ENCODE measurements at regions not wholly inside any gene's neighbourhood (a gene's known extent, or its start where the extent isn't known, plus 50 kb on each side); places are given as distances from the start of the nearest gene placed in this dataset.

GRCh38 chr6:54629131-54629530 lies 217.4 kb upstream of the FAM83B start:
- H3K23ac ChIP-seq (ENCODE audit: insufficient read length, low read depth, low read length): no peak overlapping the region
- H2BK15ac ChIP-seq (ENCODE audit: low read depth, low read length): no peak overlapping the region
- H3K36me3 Mint-ChIP-seq (ENCODE audit: insufficient read depth in 1 of 3, low read depth in 3 of 3): no peaks in the 10 kb centered on the region
- H2BK20ac ChIP-seq (ENCODE audit: low read depth, low read length, poor library complexity, severe bottlenecking): no peak overlapping the region
- H3K4me1 Mint-ChIP-seq: no peaks in the 10 kb centered on the region
- H3K9me3 Mint-ChIP-seq: peaks cover 0 to 2% of the 10 kb centered on the region in 2 experiments; a peak in 1 of 5 replicates
- WGBS (ENCODE audit: extremely low coverage, insufficient read length, low lambda C conversion rate): no CpG with 5 or more reads among the region's 1 CpG
- H4K8ac ChIP-seq (replicated peaks; ENCODE audit: insufficient read length, low read depth, low read length): no peak overlapping the region
- H3K23me2 ChIP-seq (ENCODE audit: insufficient read length, low read depth, low read length, poor library complexity, severe bottlenecking): no peaks in the 10 kb centered on the region
- H3K14ac ChIP-seq (ENCODE audit: insufficient read depth, low read length): no peak overlapping the region
- no peak overlapping the region for H3T11ph ChIP-seq (ENCODE audit: low read length)
- no peak overlapping the region for H2BK5ac ChIP-seq (ENCODE audit: insufficient read length, low read length)
- no peak overlapping the region for H3K18ac ChIP-seq (ENCODE audit: insufficient read length, low read depth, low read length)
- no peaks in the 10 kb centered on the region for H3K27me3 ChIP-seq (ENCODE audit: insufficient read depth, low read length)
- H3K9ac ChIP-seq (ENCODE audit: extremely low read depth, insufficient read length, low read length): no peak overlapping the region
- no peak overlapping the region for H3K27ac Mint-ChIP-seq
- no peaks in the 10 kb centered on the region for H3K79me1 ChIP-seq (ENCODE audit: insufficient read depth, low read depth, low read length, poor library complexity, severe bottlenecking)
- H3K27me3 Mint-ChIP-seq (ENCODE audit: low read depth): peaks cover 1% of the 10 kb centered on the region; the same call in 1 of the 2 replicates
- no peak overlapping the region for H3K4me2 ChIP-seq (ENCODE audit: insufficient read depth, insufficient read length, low read length)
- no peak overlapping the region for H4K91ac ChIP-seq (ENCODE audit: insufficient read length, low read depth, low read length)
- no peak overlapping the region for H3K4ac ChIP-seq (ENCODE audit: low read depth, low read length)
- no peaks in the 10 kb centered on the region for H3K4me1 ChIP-seq (ENCODE audit: insufficient read depth, low read length)
- no peak overlapping the region for H3K4me3 Mint-ChIP-seq
- H2BK12ac ChIP-seq (ENCODE audit: insufficient read length, low read depth, low read length): no peak overlapping the region
- no peaks in the 10 kb centered on the region for H3K79me2 ChIP-seq (ENCODE audit: insufficient read depth, low read length)
- no peak overlapping the region for H4K5ac ChIP-seq (ENCODE audit: insufficient read length, low read depth, low read length)
- H3K9me3 ChIP-seq (ENCODE audit: control insufficient read depth, low read depth, low read length): no peaks in the 10 kb centered on the region
- no peak overlapping the region for H2AK5ac ChIP-seq (ENCODE audit: insufficient read length, low read length)
- H4K20me1 ChIP-seq (ENCODE audit: control insufficient read depth, insufficient read depth, insufficient read length): no peaks in the 10 kb centered on the region
- no peak overlapping the region for H3K56ac ChIP-seq (ENCODE audit: insufficient read length, low read depth, low read length)
- no peak overlapping the region for H3K27ac ChIP-seq (ENCODE audit: insufficient read length, low read depth, low read length)
- no peak for DNase-seq
- no peak for TF ChIP-seq CTCF (conservative IDR thresholded peaks at IDR 0.05)
- no peak overlapping the region for H2BK120ac ChIP-seq (ENCODE audit: low read depth, low read length, poor library complexity, severe bottlenecking)
- H2AFZ ChIP-seq (ENCODE audit: low read length): no peak overlapping the region

Data from H9 (cell line).